HepG2 (cell line): ENCODE measurements at regions not wholly inside any gene's neighbourhood (a gene's known extent, or its start where the extent isn't known, plus 50 kb on each side); places are given as distances from the start of the nearest gene placed in this dataset.
A peak's percentile ranks its signal among the peaks of the same experiment; 100 is the strongest.

Source experiments
- ATAC-seq: fragments of 200-7000 bp; cut with Tn5 transposase; 3 replicates; pipeline ENCODE4 v1.9.1; 2020; ENCODE audit warnings: mild to moderate bottlenecking, moderate library complexity
- BruUV-seq: library from RNA; stranded (reverse); fragments of 400-500 nt; replicated peaks from 2 replicates; lab custom pipeline; 2021; lab: Mats Ljungman, UMichigan
- CTCF ChIA-PET: fragments of 300-600 bp; formaldehyde crosslinking; extraction: SDS; loops from one replicate; lab custom pipeline; 2021; ENCODE audit warnings: low total read pairs, inconsistent platforms, low intra/inter-chr PET ratio; lab: Yijun Ruan, JAX
- POLR2A ChIA-PET: fragments of 350-600 bp; sonication (Branson Sonifier 250); formaldehyde crosslinking; loops from one replicate; lab custom pipeline; 2020; ENCODE audit warnings: antibody characterized with exemption, inconsistent platforms; lab: Yijun Ruan, JAX
- DNase-seq: peaks from one replicate; pipeline ENCODE4 v3.0.0-alpha.2; 2015; ENCODE audit warnings: low spot score
- FAIRE-seq: peaks from 3 replicates; lab custom pipeline; 2011; peaks lifted over from hg19 to GRCh38; lab: Jason Lieb, UNC
- H2AFZ ChIP-seq: one replicate; pipeline ENCODE4 v1.6.1; 2011; ENCODE audit warnings: low read length, inconsistent platforms
- H3K27ac ChIP-seq: fragments of 300-600 bp; 3 replicates; pipeline ENCODE4 v1.8.0; 2011; ENCODE audit warnings: mixed run types, mild to moderate bottlenecking, mixed read lengths, low read length, inconsistent platforms; ENCODE audit not compliant: insufficient read depth; ENCODE audit errors: extremely low read length
- H3K27me3 ChIP-seq, 2 experiments: fragments of 200-600 bp in 1 of 2; 2 replicates in 1 of 2; 3 replicates in 1 of 2; pipeline versions ENCODE4 v1.6.0 to v1.8.0; 2011; ENCODE audit warnings: low read length in 2 of 2, mild to moderate bottlenecking in 2 of 2, moderate library complexity in 2 of 2, inconsistent platforms in 1 of 2; ENCODE audit not compliant: insufficient read depth in 2 of 2, control insufficient read depth in 1 of 2
- H3K36me3 ChIP-seq, 2 experiments: fragments of 200-600 bp in 1 of 2; replicated peaks in 1 of 2; 2 replicates in 1 of 2; 3 replicates in 1 of 2; pipeline versions ENCODE4 v1.5.1 to v1.8.0; 2011; ENCODE audit warnings: low read length in 2 of 2, inconsistent platforms in 1 of 2; ENCODE audit not compliant: insufficient read depth in 2 of 2, control insufficient read depth in 1 of 2
- H3K4me1 ChIP-seq: 2 replicates; pipeline ENCODE4 v1.5.1; 2012; ENCODE audit warnings: low read length, inconsistent platforms; ENCODE audit not compliant: insufficient read depth
- H3K4me2 ChIP-seq: 2 replicates; pipeline ENCODE4 v1.6.0; 2011; ENCODE audit warnings: low read depth, low read length, inconsistent platforms
- H3K4me3 ChIP-seq, 3 experiments: fragments of 200-600 bp in 1 of 3; sonication (generic), shearing (Covaris generic) in 1 of 3; replicated peaks in 1 of 3; 2 replicates each; pipeline ENCODE4 v1.5.1; 2011 to 2016; ENCODE audit warnings: low read length in 3 of 3, inconsistent platforms in 2 of 3, low read depth in 2 of 3, mild to moderate bottlenecking in 2 of 3, control low read depth in 1 of 3, mixed read lengths in 1 of 3; ENCODE audit not compliant: insufficient read depth in 1 of 3
- H3K79me2 ChIP-seq: one replicate; pipeline ENCODE4 v1.6.1; 2011; ENCODE audit warnings: low read length, inconsistent platforms; ENCODE audit not compliant: insufficient read depth
- H3K9ac ChIP-seq: 2 replicates; pipeline ENCODE4 v1.6.0; 2011; ENCODE audit warnings: mild to moderate bottlenecking, low read depth, low read length, inconsistent platforms; ENCODE audit not compliant: insufficient read depth
- H3K9me3 ChIP-seq: 2 replicates; pipeline ENCODE4 v1.5.1; 2012; ENCODE audit warnings: mild to moderate bottlenecking, low read length
- H4K20me1 ChIP-seq: 2 replicates; pipeline ENCODE4 v1.6.0; 2011; ENCODE audit warnings: inconsistent platforms, mild to moderate bottlenecking, low read length, moderate library complexity; ENCODE audit not compliant: insufficient read depth
- GABPA ChIP-seq, 2 experiments: IDR thresholded peaks; 2 replicates each; pipeline ENCODE4 v1.6.1; 2011 to 2016; ENCODE audit warnings: low read depth in 2 of 2, low read length in 1 of 2, missing biosample characterization in 1 of 2, missing genetic modification characterization in 1 of 2
- IKZF4 ChIP-seq: sonication (generic); formaldehyde crosslinking; IDR thresholded peaks from 2 replicates; pipeline ENCODE4 v1.5.1; 2020; ENCODE audit warnings: borderline replicate concordance, mild to moderate bottlenecking, low read depth, missing genetic modification reagents; ENCODE audit errors: not compliant biosample characterization
- MTERF4 ChIP-seq: sonication (generic); formaldehyde crosslinking; IDR thresholded peaks from 2 replicates; pipeline ENCODE4 v1.8.0; 2023; ENCODE audit warnings: mild to moderate bottlenecking, missing genetic modification reagents
- REL ChIP-seq: sonication (generic); formaldehyde crosslinking; conservative IDR thresholded peaks from 2 replicates; pipeline ENCODE4 v1.8.0; 2022; ENCODE audit warnings: mild to moderate bottlenecking, missing genetic modification reagents, moderate library complexity
- ZNF20 ChIP-seq: sonication (generic); formaldehyde crosslinking; IDR thresholded peaks from 2 replicates; pipeline ENCODE4 v1.4.0; 2020; ENCODE audit warnings: mild to moderate bottlenecking, moderate library complexity, missing genetic modification reagents
- ZNF547 ChIP-seq: sonication (generic); formaldehyde crosslinking; IDR thresholded peaks from 2 replicates; pipeline ENCODE4 v1.5.1; 2020; ENCODE audit warnings: mild to moderate bottlenecking, missing genetic modification reagents
- WGBS: methylation state at CpG from one replicate; pipeline ENCODE4 v1.1.6; 2017; ENCODE audit warnings: low lambda C conversion rate; 5-methylcytosine and 5-hydroxymethylcytosine counted together
- in situ Hi-C: cut with HindIII; loops from 2 replicates; pipeline ENCODE4 v1.10.0; 2017; ENCODE audit warnings: low pct_unique_long_range_greater_than_20kb; ENCODE audit not compliant: extremely low pct_ligation_motif_present
- intact Hi-C: fragments of 100-400 bp; cut with micrococcal nuclease; formaldehyde crosslinking; loops from one replicate; pipeline ENCODE4 v1.10.0; 2022; ENCODE audit not compliant: unreplicated experiment
- TF ChIP-seq, protein P1 (sequence below): sonication (generic); formaldehyde crosslinking; IDR thresholded peaks from 2 replicates; pipeline ENCODE4 v1.4.0; 2020; ENCODE audit warnings: missing genetic modification reagents, mild to moderate bottlenecking, borderline replicate concordance

DNA sequence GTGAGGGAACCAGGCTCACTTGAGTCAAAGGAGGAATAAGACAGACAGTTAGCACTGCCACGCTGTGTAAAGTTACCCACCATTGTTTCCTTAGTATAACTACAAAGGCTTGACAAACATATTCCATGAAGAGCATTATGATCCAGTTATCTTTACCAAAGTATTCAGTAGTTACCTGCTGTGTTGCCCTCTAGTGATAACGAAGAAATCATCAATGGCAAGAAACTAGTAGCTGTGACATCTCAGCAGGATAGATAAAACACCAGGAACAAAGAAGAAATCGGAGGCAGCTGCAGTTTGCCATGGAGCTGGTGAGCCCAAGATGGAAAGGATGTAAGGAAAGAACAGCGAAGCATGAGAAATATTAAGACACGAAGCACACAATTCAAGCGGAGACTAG lies 215.3 kb upstream of the FSHR start:
- intact Hi-C loops (no loop called here), in situ Hi-C loops (no loop called here)
- no peaks in the 10 kb centered on the region for H3K27me3 ChIP-seq
- ChIA-PET POLR2A (no interaction called here), CTCF (no interaction called here)
- no peaks in the 10 kb centered on the region for H3K36me3 ChIP-seq
- no peak overlapping the region for H3K27ac ChIP-seq
- no peaks in the 10 kb centered on the region for H4K20me1 ChIP-seq
- no peak overlapping the region for H3K4me3 ChIP-seq
- DNase-seq: no peak
- no peak overlapping the region for H3K9ac ChIP-seq
- no peak for ATAC-seq
- TF ChIP-seq ZNF20: no peak
- TF ChIP-seq GABPA (IDR thresholded peaks at IDR 0.05; ENCODE audit: low read depth, low read length): no peak
- TF ChIP-seq GABPA (CRISPR knock-in tag; IDR thresholded peaks at IDR 0.05; ENCODE audit: low read depth): no peak
- no peak for TF ChIP-seq MTERF4
- no peak for TF ChIP-seq IKZF4
- TF ChIP-seq, protein P1, sequence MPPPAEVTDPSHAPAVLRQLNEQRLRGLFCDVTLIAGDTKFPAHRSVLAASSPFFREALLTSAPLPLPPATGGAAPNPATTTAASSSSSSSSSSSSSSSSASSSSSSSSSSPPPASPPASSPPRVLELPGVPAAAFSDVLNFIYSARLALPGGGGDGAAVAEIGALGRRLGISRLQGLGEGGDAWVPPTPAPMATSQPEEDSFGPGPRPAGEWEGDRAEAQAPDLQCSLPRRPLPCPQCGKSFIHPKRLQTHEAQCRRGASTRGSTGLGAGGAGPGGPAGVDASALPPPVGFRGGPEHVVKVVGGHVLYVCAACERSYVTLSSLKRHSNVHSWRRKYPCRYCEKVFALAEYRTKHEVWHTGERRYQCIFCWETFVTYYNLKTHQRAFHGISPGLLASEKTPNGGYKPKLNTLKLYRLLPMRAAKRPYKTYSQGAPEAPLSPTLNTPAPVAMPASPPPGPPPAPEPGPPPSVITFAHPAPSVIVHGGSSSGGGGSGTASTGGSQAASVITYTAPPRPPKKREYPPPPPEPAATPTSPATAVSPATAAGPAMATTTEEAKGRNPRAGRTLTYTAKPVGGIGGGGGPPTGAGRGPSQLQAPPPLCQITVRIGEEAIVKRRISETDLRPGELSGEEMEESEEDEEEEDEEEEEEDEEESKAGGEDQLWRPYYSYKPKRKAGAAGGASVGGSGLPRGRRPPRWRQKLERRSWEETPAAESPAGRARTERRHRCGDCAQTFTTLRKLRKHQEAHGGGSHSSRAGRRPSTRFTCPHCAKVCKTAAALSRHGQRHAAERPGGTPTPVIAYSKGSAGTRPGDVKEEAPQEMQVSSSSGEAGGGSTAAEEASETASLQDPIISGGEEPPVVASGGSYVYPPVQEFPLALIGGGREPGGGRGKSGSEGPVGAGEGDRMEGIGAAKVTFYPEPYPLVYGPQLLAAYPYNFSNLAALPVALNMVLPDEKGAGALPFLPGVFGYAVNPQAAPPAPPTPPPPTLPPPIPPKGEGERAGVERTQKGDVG (CRISPR knock-in tag): no peak
- no peak for TF ChIP-seq ZNF547 (CRISPR knock-in tag)
- TF ChIP-seq REL: no peak
- FAIRE-seq: peak; percentile 32
- H3K4me2 ChIP-seq: no peak overlapping the region
- WGBS: 21% methylated on average over 6 of the region's 6 CpGs
- no TSS peak for BruUV-seq
- H3K4me1 ChIP-seq: no peaks in the 10 kb centered on the region
- no peak overlapping the region for H2AFZ ChIP-seq
- peaks cover 7% of the 10 kb centered on the region; the same call in 1 of the 2 replicates for H3K9me3 ChIP-seq
- H3K79me2 ChIP-seq: no peaks in the 10 kb centered on the region
